ENCODE measurements at regions not wholly inside any gene's neighbourhood (a gene's known extent, or its start where the extent isn't known, plus 50 kb on each side); places are given as distances from the start of the nearest gene placed in this dataset.
"Not testable (repeated sequence)": the region's sequence is repeated elsewhere in the genome, so short reads cannot be mapped to it uniquely, and the experiment has no call there.

- no peak for DNase-seq
Measured at GRCh38 chr12:90245391-90245790, 536.8 kb upstream of the ATP2B1 start.

GRCh38 chr12:90244232-90244631, 535.6 kb upstream of the ATP2B1 start:
- DNase-seq = no peak

GRCh38 chr12:90243211-90243610, 534.6 kb upstream of the ATP2B1 start:
- no peak for DNase-seq

- DNase-seq = no peak
Measured at GRCh38 chr12:90239732-90240260, 531.2 kb upstream of the ATP2B1 start.

GRCh38 chr12:90238663-90239271, 530.1 kb upstream of the ATP2B1 start:
- DNase-seq = peak in 2 of 3 donors; percentile 32 to 53

- no peak for DNase-seq
Measured at GRCh38 chr12:90237841-90238240, 529.2 kb upstream of the ATP2B1 start.

- no peak for DNase-seq
Measured at GRCh38 chr12:90235642-90236041, 527.0 kb upstream of the ATP2B1 start.

GRCh38 chr12:90234472-90234871, 525.8 kb upstream of the ATP2B1 start:
- no peak for DNase-seq

GRCh38 chr12:90233168-90234100, 524.8 kb upstream of the ATP2B1 start:
- DNase-seq = no peak

- DNase-seq = no peak
Measured at GRCh38 chr12:90229407-90230170, 521.0 kb upstream of the ATP2B1 start.

- peak in 2 of 3 donors; percentile 28 to 33 for DNase-seq
Measured at GRCh38 chr12:90226211-90226610, 517.6 kb upstream of the ATP2B1 start.

GRCh38 chr12:90216815-90217214, 508.2 kb upstream of the ATP2B1 start:
- peak; percentile 70 to 87 (median 81) for DNase-seq

- DNase-seq = no peak
Measured at GRCh38 chr12:90216020-90216552, 507.4 kb upstream of the ATP2B1 start.

GRCh38 chr12:90211017-90211416, 502.4 kb upstream of the ATP2B1 start:
- DNase-seq = no peak

- DNase-seq = no peak
Measured at GRCh38 chr12:90209029-90209428, 500.4 kb upstream of the ATP2B1 start.

- not testable (repeated sequence) for DNase-seq
Measured at GRCh38 chr12:90208379-90208778, 499.7 kb upstream of the ATP2B1 start.

- DNase-seq = peak; percentile 8 to 49 (median 14)
Measured at GRCh38 chr12:90207799-90208198, 499.2 kb upstream of the ATP2B1 start.

GRCh38 chr12:90205165-90205564, 496.5 kb upstream of the ATP2B1 start:
- no peak for DNase-seq

GRCh38 chr12:90203556-90203955, 494.9 kb upstream of the ATP2B1 start:
- no peak for DNase-seq

- peak in 2 of 3 donors; percentile 17 to 38 for DNase-seq
Measured at GRCh38 chr12:90199006-90199405, 490.4 kb upstream of the ATP2B1 start.

- no peak for DNase-seq
Measured at GRCh38 chr12:90193500-90193899, 484.9 kb upstream of the ATP2B1 start.

- DNase-seq = no peak
Measured at GRCh38 chr12:90188857-90189256, 480.2 kb upstream of the ATP2B1 start.

- no peak for DNase-seq
Measured at GRCh38 chr12:90183201-90183600, 474.6 kb upstream of the ATP2B1 start.

Measured in suppressor macrophage treated with lipopolysaccharide for 1 hour (primary cell).